ELR (cell line): ENCODE measurements at regions not wholly inside any gene's neighbourhood (a gene's known extent, or its start where the extent isn't known, plus 50 kb on each side); places are given as distances from the start of the nearest gene placed in this dataset.
"Not testable (repeated sequence)": the region's sequence is repeated elsewhere in the genome, so short reads cannot be mapped to it uniquely, and the experiment has no call there.

Experiments used
- DNase-seq: peaks from one replicate; pipeline ENCODE4 v3.0.0-alpha.2; 2015; ENCODE audit warnings: low read depth

GRCh38 chr10:2790396-2791188 is 276.8 kb upstream of the PFKP start:
- DNase-seq, result no peak

- DNase-seq, result no peak
These were observed 281.1 kb upstream of the PFKP start for GRCh38 chr10:2786251-2786650.

- DNase-seq, result no peak
These were observed 282.6 kb upstream of the PFKP start for GRCh38 chr10:2784766-2785165.

- DNase-seq, result no peak
These were observed 284.4 kb upstream of the PFKP start for GRCh38 chr10:2782950-2783349.

GRCh38 chr10:2782265-2782664 is 285.1 kb upstream of the PFKP start:
- DNase-seq, result no peak

GRCh38 chr10:2777666-2778355 is 289.5 kb upstream of the PFKP start:
- no peak for DNase-seq

GRCh38 chr10:2772816-2773631 is 294.3 kb upstream of the PFKP start:
- no peak for DNase-seq

- no peak for DNase-seq
These were observed 295.2 kb upstream of the PFKP start for GRCh38 chr10:2772135-2772534.

GRCh38 chr10:2767293-2767692 is 300.1 kb upstream of the PFKP start:
- not testable (repeated sequence) for DNase-seq

- DNase-seq, result no peak
These were observed 305.4 kb upstream of the PFKP start for GRCh38 chr10:2761971-2762370.

- DNase-seq, result no peak
These were observed 306.0 kb upstream of the PFKP start for GRCh38 chr10:2761311-2761710.

- DNase-seq, result no peak
These were observed 306.6 kb upstream of the PFKP start for GRCh38 chr10:2760736-2761135.

GRCh38 chr10:2759233-2759632 is 308.1 kb upstream of the PFKP start:
- DNase-seq, result no peak

GRCh38 chr10:2754943-2755342 is 312.4 kb upstream of the PFKP start:
- DNase-seq, result no peak

- no peak for DNase-seq
These were observed 319.1 kb upstream of the PFKP start for GRCh38 chr10:2748287-2748686.

GRCh38 chr10:2746638-2747037 is 320.7 kb upstream of the PFKP start:
- no peak for DNase-seq

- no peak for DNase-seq
These were observed 321.7 kb upstream of the PFKP start for GRCh38 chr10:2745666-2746065.

- DNase-seq, result no peak
These were observed 322.7 kb upstream of the PFKP start for GRCh38 chr10:2744547-2745200.

GRCh38 chr10:2734603-2735002 is 332.7 kb upstream of the PFKP start:
- DNase-seq, result no peak

GRCh38 chr10:2733278-2733963 is 333.9 kb upstream of the PFKP start:
- no peak for DNase-seq

- DNase-seq, result no peak
These were observed 335.4 kb upstream of the PFKP start for GRCh38 chr10:2731940-2732339.

- DNase-seq, result no peak
These were observed 338.2 kb upstream of the PFKP start for GRCh38 chr10:2729197-2729596.
